ENCODE measurements at regions not wholly inside any gene's neighbourhood (a gene's known extent, or its start where the extent isn't known, plus 50 kb on each side); places are given as distances from the start of the nearest gene placed in this dataset.

GRCh38 chr13:85278851-85279250, 520.4 kb downstream of the SLITRK6 start:
- DNase-seq, result no peak

GRCh38 chr13:85277748-85278147, 521.5 kb downstream of the SLITRK6 start:
- DNase-seq, result no peak

GRCh38 chr13:85266771-85267170, 532.4 kb downstream of the SLITRK6 start:
- no peak for DNase-seq

- no peak for DNase-seq
These were observed 532.9 kb downstream of the SLITRK6 start for GRCh38 chr13:85266331-85266730.

GRCh38 chr13:85265296-85265695, 533.9 kb downstream of the SLITRK6 start:
- no peak for DNase-seq

GRCh38 chr13:85262499-85262898, 536.7 kb downstream of the SLITRK6 start:
- DNase-seq, result no peak

GRCh38 chr13:85261757-85262346, 537.4 kb downstream of the SLITRK6 start:
- no peak for DNase-seq

- no peak for DNase-seq
These were observed 538.3 kb downstream of the SLITRK6 start for GRCh38 chr13:85260896-85261295.

- DNase-seq, result no peak
These were observed 543.2 kb downstream of the SLITRK6 start for GRCh38 chr13:85255978-85256377.

GRCh38 chr13:85254641-85255040, 544.6 kb downstream of the SLITRK6 start:
- no peak for DNase-seq

GRCh38 chr13:85249151-85249550, 550.1 kb downstream of the SLITRK6 start:
- no peak for DNase-seq

- no peak for DNase-seq
These were observed 551.4 kb downstream of the SLITRK6 start for GRCh38 chr13:85247780-85248179.

GRCh38 chr13:85243831-85244230, 555.4 kb downstream of the SLITRK6 start:
- DNase-seq, result no peak

- no peak for DNase-seq
These were observed 558.2 kb downstream of the SLITRK6 start for GRCh38 chr13:85241060-85241459.

- no peak for DNase-seq
These were observed 562.8 kb downstream of the SLITRK6 start for GRCh38 chr13:85236413-85236812.

GRCh38 chr13:85230691-85231093, 568.5 kb downstream of the SLITRK6 start:
- no peak for DNase-seq

- DNase-seq, result no peak
These were observed 570.5 kb downstream of the SLITRK6 start for GRCh38 chr13:85228692-85229091.

- no peak for DNase-seq
These were observed 575.1 kb downstream of the SLITRK6 start for GRCh38 chr13:85223883-85224656.

GRCh38 chr13:85216576-85216975, 582.6 kb downstream of the SLITRK6 start:
- no peak for DNase-seq

GRCh38 chr13:85212692-85213091, 586.5 kb downstream of the SLITRK6 start:
- DNase-seq, result no peak

GRCh38 chr13:85204668-85205344, 594.4 kb downstream of the SLITRK6 start:
- no peak for DNase-seq

- no peak for DNase-seq
These were observed 601.8 kb downstream of the SLITRK6 start for GRCh38 chr13:85197431-85197830.

- no peak for DNase-seq
These were observed 604.7 kb downstream of the SLITRK6 start for GRCh38 chr13:85194482-85194881.
